ENCODE measurements at regions not wholly inside any gene's neighbourhood (a gene's known extent, or its start where the extent isn't known, plus 50 kb on each side); places are given as distances from the start of the nearest gene placed in this dataset.

DNA sequence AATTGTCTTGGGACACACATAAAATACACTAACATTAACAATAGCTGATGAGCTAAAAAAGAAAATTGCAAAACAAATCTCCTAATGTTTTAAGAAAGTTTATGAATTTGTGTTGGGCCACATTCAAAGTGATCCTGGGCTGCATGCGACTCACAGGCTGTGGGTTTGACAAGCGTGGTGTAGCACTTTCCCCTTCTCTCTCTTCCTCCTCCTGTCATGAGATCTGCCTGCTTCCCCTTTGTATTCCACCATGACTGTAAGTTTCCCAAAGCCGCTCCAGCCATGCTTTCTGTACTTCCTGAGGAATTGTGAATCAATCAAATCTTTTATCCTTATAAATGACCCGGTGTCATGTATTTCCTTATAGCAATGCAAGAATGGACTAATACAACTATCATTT, 178.0 kb downstream of the TLR4 start:
- H3K4me3 ChIP-seq (ENCODE audit: low read length in 3 of 3), result no peak overlapping the region
- H3K9me3 ChIP-seq (ENCODE audit: control insufficient read depth in 3 of 3, low read length in 3 of 3), result peaks cover 0 to 2% (median 0%) of the 10 kb centered on the region in 3 donors
- no peaks in the 10 kb centered on the region for H3K27me3 ChIP-seq (ENCODE audit: control insufficient read depth in 3 of 3, insufficient read depth in 3 of 3, low read length in 3 of 3)
- no peak overlapping the region for H3K27ac ChIP-seq (ENCODE audit: low read depth, low read length)
- no peaks in the 10 kb centered on the region for H3K36me3 ChIP-seq (ENCODE audit: control insufficient read depth in 3 of 3, insufficient read depth in 3 of 3, low read length in 3 of 3)
- no peak overlapping the region for H3K9ac ChIP-seq (ENCODE audit: low read depth in 1 of 3, low read length in 3 of 3)
- H3K4me1 ChIP-seq (ENCODE audit: control insufficient read depth in 3 of 3, insufficient read depth in 3 of 3, low read length in 3 of 3), result no peaks in the 10 kb centered on the region

DNA sequence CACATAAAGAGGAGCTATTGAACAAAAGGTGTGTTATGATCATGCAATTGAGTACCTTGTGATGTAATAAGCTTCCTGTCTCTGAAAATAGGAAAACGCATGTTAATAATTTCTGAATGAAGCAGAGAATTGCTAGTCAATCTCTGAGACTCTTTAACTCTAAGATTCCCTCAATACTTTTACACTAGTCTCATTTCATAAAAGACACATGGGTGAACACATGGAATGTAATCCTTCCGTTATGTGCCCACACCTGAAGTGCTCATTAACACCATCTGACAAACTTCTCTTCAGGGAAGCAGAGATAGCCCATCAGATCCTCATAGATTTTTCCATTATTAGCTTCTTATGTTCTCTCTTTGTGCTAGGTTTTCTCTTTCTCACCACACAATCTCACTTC, 182.4 kb downstream of the TLR4 start:
- H3K36me3 ChIP-seq (ENCODE audit: control insufficient read depth in 3 of 3, insufficient read depth in 3 of 3, low read length in 3 of 3), result no peaks in the 10 kb centered on the region
- H3K4me3 ChIP-seq (ENCODE audit: low read length in 3 of 3), result no peak overlapping the region
- H3K4me1 ChIP-seq (ENCODE audit: control insufficient read depth in 3 of 3, insufficient read depth in 3 of 3, low read length in 3 of 3), result no peaks in the 10 kb centered on the region
- H3K27me3 ChIP-seq (ENCODE audit: control insufficient read depth in 3 of 3, insufficient read depth in 3 of 3, low read length in 3 of 3), result no peaks in the 10 kb centered on the region
- H3K27ac ChIP-seq (ENCODE audit: low read depth, low read length), result no peak overlapping the region
- H3K9me3 ChIP-seq (ENCODE audit: control insufficient read depth in 3 of 3, low read length in 3 of 3), result no peaks in the 10 kb centered on the region
- H3K9ac ChIP-seq (ENCODE audit: low read depth in 1 of 3, low read length in 3 of 3), result no peak overlapping the region

DNA sequence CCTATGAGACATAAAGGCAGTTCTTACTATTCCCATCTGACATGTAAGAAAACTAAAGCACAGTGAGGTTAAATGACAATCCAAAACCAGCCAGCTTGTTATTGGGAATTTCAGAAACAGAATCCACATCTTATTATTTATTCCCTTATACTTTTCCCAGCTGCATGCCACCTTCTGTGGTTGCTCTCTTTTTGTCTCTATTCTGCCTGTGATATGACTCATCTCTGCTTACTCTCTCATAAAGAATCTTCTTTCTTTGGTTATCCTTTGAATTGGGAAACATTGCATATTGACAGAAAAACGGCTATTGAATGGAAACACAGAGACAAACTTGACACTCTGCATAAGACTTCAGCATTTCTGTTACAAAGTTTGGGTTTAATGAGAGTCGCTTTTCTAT, 183.2 kb downstream of the TLR4 start:
- Histone ChIP-seq H3K27ac (ENCODE audit: low read depth, low read length) (no peak overlapping the region), H3K9me3 (ENCODE audit: control insufficient read depth in 3 of 3, low read length in 3 of 3) (no peaks in the 10 kb centered on the region), H3K27me3 (ENCODE audit: control insufficient read depth in 3 of 3, insufficient read depth in 3 of 3, low read length in 3 of 3) (no peaks in the 10 kb centered on the region), H3K36me3 (ENCODE audit: control insufficient read depth in 3 of 3, insufficient read depth in 3 of 3, low read length in 3 of 3) (no peaks in the 10 kb centered on the region), H3K9ac (ENCODE audit: low read depth in 1 of 3, low read length in 3 of 3) (no peak overlapping the region), H3K4me3 (ENCODE audit: low read length in 3 of 3) (no peak overlapping the region), H3K4me1 (ENCODE audit: control insufficient read depth in 3 of 3, insufficient read depth in 3 of 3, low read length in 3 of 3) (no peaks in the 10 kb centered on the region)

DNA sequence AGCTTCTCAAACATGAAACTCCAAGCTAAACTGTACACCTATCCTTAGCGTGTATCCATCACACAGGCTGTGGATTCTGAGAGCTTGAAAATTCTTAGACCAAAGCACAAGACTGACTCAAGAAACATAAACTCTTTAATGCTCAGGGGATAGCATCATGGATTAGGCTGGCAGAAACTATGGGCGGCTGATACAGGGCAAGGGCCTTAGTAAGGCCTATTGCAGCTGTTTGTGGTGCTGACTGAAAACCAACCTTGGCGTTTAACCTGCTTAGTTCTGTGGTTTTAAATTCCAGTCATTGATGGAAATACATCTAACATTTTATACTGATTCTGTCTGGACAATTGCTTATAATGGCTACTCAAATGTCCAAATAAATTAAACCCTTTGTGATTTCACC, 183.7 kb downstream of the TLR4 start:
- Histone ChIP-seq H3K27ac (ENCODE audit: low read depth, low read length) (no peak overlapping the region), H3K36me3 (ENCODE audit: control insufficient read depth in 3 of 3, insufficient read depth in 3 of 3, low read length in 3 of 3) (no peaks in the 10 kb centered on the region), H3K9me3 (ENCODE audit: control insufficient read depth in 3 of 3, low read length in 3 of 3) (no peaks in the 10 kb centered on the region), H3K4me1 (ENCODE audit: control insufficient read depth in 3 of 3, insufficient read depth in 3 of 3, low read length in 3 of 3) (no peaks in the 10 kb centered on the region), H3K4me3 (ENCODE audit: low read length in 3 of 3) (no peak overlapping the region), H3K27me3 (ENCODE audit: control insufficient read depth in 3 of 3, insufficient read depth in 3 of 3, low read length in 3 of 3) (no peaks in the 10 kb centered on the region), H3K9ac (ENCODE audit: low read depth in 1 of 3, low read length in 3 of 3) (no peak overlapping the region)

DNA sequence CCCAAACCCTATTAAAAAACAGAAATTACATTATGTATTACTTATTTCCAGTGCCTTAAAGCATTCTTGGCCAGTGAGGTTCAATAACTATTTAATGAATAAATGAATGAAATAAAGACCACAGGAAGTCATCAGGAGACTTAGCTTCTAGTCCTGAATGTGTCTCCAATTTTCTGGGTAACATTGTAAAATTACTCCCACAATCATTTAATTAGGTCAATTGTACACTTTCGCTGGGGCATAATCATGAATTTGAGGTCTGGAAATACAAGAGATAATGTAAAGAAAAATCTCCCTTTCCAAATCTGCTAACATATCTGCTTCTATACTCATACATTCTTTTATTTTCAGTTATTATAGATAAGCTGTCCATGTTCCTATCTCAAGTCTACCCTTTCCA, 199.2 kb downstream of the TLR4 start:
- Histone ChIP-seq H3K36me3 (ENCODE audit: control insufficient read depth in 3 of 3, insufficient read depth in 3 of 3, low read length in 3 of 3) (no peaks in the 10 kb centered on the region), H3K27ac (ENCODE audit: low read depth, low read length) (no peak overlapping the region), H3K4me3 (ENCODE audit: low read length in 3 of 3) (no peak overlapping the region), H3K4me1 (ENCODE audit: control insufficient read depth in 3 of 3, insufficient read depth in 3 of 3, low read length in 3 of 3) (no peaks in the 10 kb centered on the region), H3K27me3 (ENCODE audit: control insufficient read depth in 3 of 3, insufficient read depth in 3 of 3, low read length in 3 of 3) (no peaks in the 10 kb centered on the region), H3K9ac (ENCODE audit: low read depth in 1 of 3, low read length in 3 of 3) (no peak overlapping the region), H3K9me3 (ENCODE audit: control insufficient read depth in 3 of 3, low read length in 3 of 3) (no peaks in the 10 kb centered on the region)

DNA sequence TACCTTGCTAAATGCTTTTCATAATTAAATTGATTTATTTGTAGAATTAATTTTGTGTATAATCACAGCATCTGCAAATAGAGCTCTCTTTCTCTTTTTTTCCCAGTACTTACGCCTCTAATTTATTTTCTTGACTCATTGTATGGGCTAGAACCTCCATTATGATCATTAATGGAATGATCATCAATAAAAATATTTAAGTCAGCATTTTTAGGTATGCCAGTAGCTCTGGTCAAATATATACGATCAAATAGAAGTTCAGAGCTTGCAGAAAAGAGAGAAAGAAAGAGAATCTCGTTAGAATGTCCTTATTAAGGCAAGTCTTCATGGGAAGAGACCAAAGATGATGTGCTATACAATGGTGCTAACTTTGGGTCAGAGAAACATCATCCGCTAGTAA, 202.6 kb downstream of the TLR4 start:
- Histone ChIP-seq H3K9ac (ENCODE audit: low read depth in 1 of 3, low read length in 3 of 3) (no peak overlapping the region), H3K36me3 (ENCODE audit: control insufficient read depth in 3 of 3, insufficient read depth in 3 of 3, low read length in 3 of 3) (no peaks in the 10 kb centered on the region), H3K27ac (ENCODE audit: low read depth, low read length) (no peak overlapping the region), H3K27me3 (ENCODE audit: control insufficient read depth in 3 of 3, insufficient read depth in 3 of 3, low read length in 3 of 3) (no peaks in the 10 kb centered on the region), H3K4me1 (ENCODE audit: control insufficient read depth in 3 of 3, insufficient read depth in 3 of 3, low read length in 3 of 3) (no peaks in the 10 kb centered on the region), H3K4me3 (ENCODE audit: low read length in 3 of 3) (no peak overlapping the region), H3K9me3 (ENCODE audit: control insufficient read depth in 3 of 3, low read length in 3 of 3) (peaks cover 0 to 2% (median 0%) of the 10 kb centered on the region in 3 donors)

DNA sequence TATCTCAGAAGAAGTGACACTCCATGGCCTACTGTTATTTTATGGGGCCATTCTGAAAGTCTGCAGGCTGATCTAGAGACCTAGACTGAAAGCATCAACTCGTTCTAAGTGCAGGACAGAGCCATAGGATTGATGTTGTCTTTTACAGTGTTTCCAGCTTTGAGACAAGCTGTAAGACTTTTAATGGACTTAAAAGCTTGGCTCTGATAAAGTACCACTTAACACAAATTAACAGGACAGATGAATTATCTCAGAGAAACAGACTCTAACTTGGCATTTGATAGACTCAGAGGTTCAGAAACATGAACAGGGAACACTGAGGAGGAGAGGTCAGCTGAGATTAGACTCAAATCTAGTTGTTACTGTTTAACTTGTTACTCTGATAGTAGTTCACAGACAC, 203.2 kb downstream of the TLR4 start:
- Histone ChIP-seq H3K36me3 (ENCODE audit: control insufficient read depth in 3 of 3, insufficient read depth in 3 of 3, low read length in 3 of 3) (no peaks in the 10 kb centered on the region), H3K9ac (ENCODE audit: low read depth in 1 of 3, low read length in 3 of 3) (no peak overlapping the region), H3K27ac (ENCODE audit: low read depth, low read length) (no peak overlapping the region)

DNA sequence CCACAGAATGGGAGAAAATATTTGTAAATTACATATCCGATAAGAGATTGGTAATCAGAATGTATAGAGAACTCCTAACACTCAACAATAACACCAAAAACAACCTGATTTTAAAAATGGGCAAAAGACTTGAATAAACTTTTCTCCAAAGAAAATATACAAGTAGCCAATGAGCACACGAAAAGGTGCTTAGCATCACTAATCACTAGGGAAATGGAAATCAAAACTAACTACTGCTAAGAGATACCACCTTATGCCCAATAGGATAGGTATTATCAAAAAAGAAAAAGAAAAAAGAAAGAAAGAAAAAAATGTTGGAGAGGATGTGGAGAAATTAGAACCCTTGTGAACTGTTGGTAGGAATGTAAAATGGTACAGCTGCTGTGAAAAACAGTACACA, 212.1 kb downstream of the TLR4 start:
- Histone ChIP-seq H3K27ac (ENCODE audit: low read depth, low read length) (no peak overlapping the region), H3K4me3 (ENCODE audit: low read length in 3 of 3) (no peak overlapping the region), H3K4me1 (ENCODE audit: control insufficient read depth in 3 of 3, insufficient read depth in 3 of 3, low read length in 3 of 3) (no peaks in the 10 kb centered on the region), H3K27me3 (ENCODE audit: control insufficient read depth in 3 of 3, insufficient read depth in 3 of 3, low read length in 3 of 3) (no peaks in the 10 kb centered on the region), H3K9me3 (ENCODE audit: control insufficient read depth in 3 of 3, low read length in 3 of 3) (peaks cover 0 to under 1% (median 0%) of the 10 kb centered on the region in 3 donors), H3K36me3 (ENCODE audit: control insufficient read depth in 3 of 3, insufficient read depth in 3 of 3, low read length in 3 of 3) (no peaks in the 10 kb centered on the region), H3K9ac (ENCODE audit: low read depth in 1 of 3, low read length in 3 of 3) (no peak overlapping the region)

More for the DNA sequence above, 203.2 kb downstream of the TLR4 start:
- H3K4me1 ChIP-seq (ENCODE audit: control insufficient read depth in 3 of 3, insufficient read depth in 3 of 3, low read length in 3 of 3), result no peaks in the 10 kb centered on the region
- no peaks in the 10 kb centered on the region for H3K27me3 ChIP-seq (ENCODE audit: control insufficient read depth in 3 of 3, insufficient read depth in 3 of 3, low read length in 3 of 3)
- H3K4me3 ChIP-seq (ENCODE audit: low read length in 3 of 3), result no peak overlapping the region
- H3K9me3 ChIP-seq (ENCODE audit: control insufficient read depth in 3 of 3, low read length in 3 of 3), result peaks cover 0 to 2% (median 0%) of the 10 kb centered on the region in 3 donors

DNA sequence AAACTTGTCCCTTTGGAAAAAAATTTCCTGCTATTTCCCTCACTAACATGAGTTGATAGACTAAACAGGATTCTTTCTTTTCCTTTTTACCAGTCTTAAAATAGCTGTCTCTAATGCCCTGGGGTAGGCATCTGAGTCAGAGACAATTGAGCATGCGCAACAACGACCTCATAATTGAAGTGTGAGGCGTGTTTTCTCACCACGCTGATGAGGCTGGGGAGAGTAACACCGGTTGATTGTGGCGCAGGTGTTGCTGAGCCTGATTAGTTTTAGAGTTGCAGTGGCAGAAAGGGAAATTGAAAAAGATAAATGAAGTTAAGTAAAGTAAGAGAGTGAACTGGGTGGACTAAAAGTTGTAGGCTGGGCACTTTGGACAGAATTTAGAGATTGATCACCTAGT, 213.7 kb downstream of the TLR4 start:
- Histone ChIP-seq H3K4me3 (ENCODE audit: low read length in 3 of 3) (no peak overlapping the region), H3K9me3 (ENCODE audit: control insufficient read depth in 3 of 3, low read length in 3 of 3) (no peaks in the 10 kb centered on the region), H3K36me3 (ENCODE audit: control insufficient read depth in 3 of 3, insufficient read depth in 3 of 3, low read length in 3 of 3) (no peaks in the 10 kb centered on the region), H3K4me1 (ENCODE audit: control insufficient read depth in 3 of 3, insufficient read depth in 3 of 3, low read length in 3 of 3) (no peaks in the 10 kb centered on the region), H3K27me3 (ENCODE audit: control insufficient read depth in 3 of 3, insufficient read depth in 3 of 3, low read length in 3 of 3) (no peaks in the 10 kb centered on the region), H3K9ac (ENCODE audit: low read depth in 1 of 3, low read length in 3 of 3) (no peak overlapping the region), H3K27ac (ENCODE audit: low read depth, low read length) (no peak overlapping the region)

DNA sequence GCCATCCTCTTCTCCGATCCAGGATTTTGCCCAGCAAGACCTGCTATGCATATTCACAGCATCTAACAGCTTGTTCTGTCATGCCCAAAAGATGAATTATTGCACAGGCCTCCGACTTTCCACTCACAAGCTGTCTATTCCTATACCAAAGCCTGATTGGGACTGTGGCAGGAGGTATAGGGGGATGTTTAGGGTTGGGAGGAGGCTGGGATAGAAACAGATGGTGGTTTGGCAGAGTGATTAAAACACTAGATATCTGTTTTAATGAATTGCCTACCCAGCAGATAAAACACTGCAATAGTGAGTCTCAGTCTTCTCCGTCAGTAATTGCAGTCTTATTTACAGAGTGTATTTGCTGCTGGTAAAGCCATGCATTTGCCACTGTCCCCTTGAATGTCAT, 215.3 kb downstream of the TLR4 start:
- no peak overlapping the region for H3K27ac ChIP-seq (ENCODE audit: low read depth, low read length)
- no peaks in the 10 kb centered on the region for H3K9me3 ChIP-seq (ENCODE audit: control insufficient read depth in 3 of 3, low read length in 3 of 3)
- H3K4me1 ChIP-seq (ENCODE audit: control insufficient read depth in 3 of 3, insufficient read depth in 3 of 3, low read length in 3 of 3), result no peaks in the 10 kb centered on the region
- no peaks in the 10 kb centered on the region for H3K36me3 ChIP-seq (ENCODE audit: control insufficient read depth in 3 of 3, insufficient read depth in 3 of 3, low read length in 3 of 3)
- no peak overlapping the region for H3K9ac ChIP-seq (ENCODE audit: low read depth in 1 of 3, low read length in 3 of 3)
- H3K4me3 ChIP-seq (ENCODE audit: low read length in 3 of 3), result no peak overlapping the region
- no peaks in the 10 kb centered on the region for H3K27me3 ChIP-seq (ENCODE audit: control insufficient read depth in 3 of 3, insufficient read depth in 3 of 3, low read length in 3 of 3)
